Nephron (organoid): ENCODE measurements at regions not wholly inside any gene's neighbourhood (a gene's known extent, or its start where the extent isn't known, plus 50 kb on each side); places are given as distances from the start of the nearest gene placed in this dataset.
"Not testable (repeated sequence)": the region's sequence is repeated elsewhere in the genome, so short reads cannot be mapped to it uniquely, and the experiment has no call there.

ENCODE experiments used
- H3K27ac Mint-ChIP-seq, 3 experiments: 2 replicates each; pipeline ENCODE4 v1.8.0; 2020; ENCODE audit warnings: mixed read lengths in 3 of 3, mild to moderate bottlenecking in 2 of 3, moderate library complexity in 1 of 3
- H3K27me3 Mint-ChIP-seq: 2 replicates; pipeline ENCODE4 v1.8.0; 2021; ENCODE audit warnings: low read depth, mild to moderate bottlenecking, moderate library complexity, mixed read lengths
- H3K36me3 Mint-ChIP-seq: 2 replicates; pipeline ENCODE4 v1.8.0; 2020; ENCODE audit warnings: low read depth, mixed read lengths
- H3K4me1 Mint-ChIP-seq: 2 replicates; pipeline ENCODE4 v1.8.0; 2020; ENCODE audit warnings: mixed read lengths
- H3K4me3 Mint-ChIP-seq, 3 experiments: 2 replicates each; pipeline ENCODE4 v1.8.0; 2020; ENCODE audit warnings: mild to moderate bottlenecking in 3 of 3, mixed read lengths in 3 of 3, moderate library complexity in 2 of 3
- H3K9me3 Mint-ChIP-seq: 2 replicates; pipeline ENCODE4 v1.8.0; 2020; ENCODE audit warnings: mixed read lengths
- CTCF ChIP-seq, 3 experiments: fragments of 200-600 bp; sonication (generic); IDR thresholded peaks; one replicate each; pipeline ENCODE4 v1.5.0; 2021; ENCODE audit warnings: antibody characterized with exemption in 3 of 3; ENCODE audit not compliant: unreplicated experiment in 3 of 3

- Mint-ChIP-seq H3K27me3 (peaks cover 18% of the 10 kb centered on the region), H3K9me3 (no peaks in the 10 kb centered on the region), H3K27ac (no peak overlapping the region)
These were observed 104.0 kb downstream of the MTX3 start for GRCh38 chr5:79886925-79887655.

GRCh38 chr5:79886456-79886855 is 104.6 kb downstream of the MTX3 start:
- Mint-ChIP-seq H3K27ac (no peak overlapping the region), H3K36me3 (no peaks in the 10 kb centered on the region), H3K9me3 (no peaks in the 10 kb centered on the region), H3K4me3 (no peak overlapping the region), H3K27me3 (peaks cover 18% of the 10 kb centered on the region), H3K4me1 (no peaks in the 10 kb centered on the region)
- no peak for TF ChIP-seq CTCF (IDR thresholded peaks at IDR 0.05; ENCODE audit: unreplicated experiment in 3 of 3)

More at GRCh38 chr5:79886925-79887655, 104.0 kb downstream of the MTX3 start:
- Mint-ChIP-seq H3K36me3 (no peaks in the 10 kb centered on the region), H3K4me1 (no peaks in the 10 kb centered on the region), H3K4me3 (no peak overlapping the region)
- no peak for TF ChIP-seq CTCF (IDR thresholded peaks at IDR 0.05; ENCODE audit: unreplicated experiment in 3 of 3)

- not testable (repeated sequence) for H3K4me3 Mint-ChIP-seq, H3K36me3 Mint-ChIP-seq, H3K9me3 Mint-ChIP-seq, H3K27ac Mint-ChIP-seq
- Mint-ChIP-seq H3K4me1 (peaks cover 20% of the 10 kb centered on the region), H3K27me3 (peaks cover 15% of the 10 kb centered on the region)
These were observed 111.2 kb downstream of the MTX3 start for GRCh38 chr5:79879880-79880279.

GRCh38 chr5:79878721-79879336 is 112.2 kb downstream of the MTX3 start:
- peaks cover 20% of the 10 kb centered on the region for H3K4me1 Mint-ChIP-seq
- H3K4me3 Mint-ChIP-seq: no peak overlapping the region
- H3K27me3 Mint-ChIP-seq: peaks cover 20% of the 10 kb centered on the region
- no peaks in the 10 kb centered on the region for H3K9me3 Mint-ChIP-seq
- no peak overlapping the region for H3K27ac Mint-ChIP-seq
- no peak for TF ChIP-seq CTCF (IDR thresholded peaks at IDR 0.05; ENCODE audit: unreplicated experiment in 3 of 3)
- no peaks in the 10 kb centered on the region for H3K36me3 Mint-ChIP-seq

- H3K36me3 Mint-ChIP-seq: no peaks in the 10 kb centered on the region
These were observed 112.9 kb downstream of the MTX3 start for GRCh38 chr5:79878136-79878679.

More at GRCh38 chr5:79878136-79878679, 112.9 kb downstream of the MTX3 start:
- Mint-ChIP-seq H3K9me3 (no peaks in the 10 kb centered on the region), H3K27me3 (peaks cover 24% of the 10 kb centered on the region), H3K27ac (peak overlapping the region in 1 of 3 experiments; percentile 3), H3K4me3 (no peak overlapping the region), H3K4me1 (peaks cover 23% of the 10 kb centered on the region)
- TF ChIP-seq CTCF (IDR thresholded peaks at IDR 0.05; ENCODE audit: unreplicated experiment in 3 of 3): no peak
